ENCODE measurements at regions not wholly inside any gene's neighbourhood (a gene's known extent, or its start where the extent isn't known, plus 50 kb on each side); places are given as distances from the start of the nearest gene placed in this dataset.
"Not testable (repeated sequence)": the region's sequence is repeated elsewhere in the genome, so short reads cannot be mapped to it uniquely, and the experiment has no call there.

DNA sequence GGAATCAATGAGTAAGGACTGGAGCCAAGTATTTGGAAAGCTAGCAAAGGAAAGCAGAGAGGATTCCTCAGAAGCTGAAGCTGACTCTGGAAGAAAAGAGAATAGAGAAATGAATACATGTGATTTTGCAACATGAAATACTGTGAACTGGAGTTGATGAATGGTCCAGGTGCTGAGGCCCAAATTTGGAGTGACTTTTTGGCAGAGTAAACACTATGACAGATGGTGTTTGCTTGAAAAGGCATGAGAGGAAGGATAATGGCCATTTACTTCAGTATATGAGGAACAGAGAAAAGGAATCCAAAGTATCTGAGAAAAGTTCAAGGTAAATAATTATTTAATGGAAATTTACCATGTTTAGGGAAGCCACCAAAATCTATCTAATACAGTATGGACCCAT, 236.7 kb downstream of the SLITRK2 start:
- H3K4me3 Mint-ChIP-seq: no peak overlapping the region
- peaks cover 7% of the 10 kb centered on the region for H3K9me3 Mint-ChIP-seq
- no peak overlapping the region for H3K27ac Mint-ChIP-seq
- H3K4me1 Mint-ChIP-seq: peaks cover 5% of the 10 kb centered on the region
- H3K36me3 Mint-ChIP-seq (ENCODE audit: low read depth): no peaks in the 10 kb centered on the region
- TF ChIP-seq, protein P1, sequence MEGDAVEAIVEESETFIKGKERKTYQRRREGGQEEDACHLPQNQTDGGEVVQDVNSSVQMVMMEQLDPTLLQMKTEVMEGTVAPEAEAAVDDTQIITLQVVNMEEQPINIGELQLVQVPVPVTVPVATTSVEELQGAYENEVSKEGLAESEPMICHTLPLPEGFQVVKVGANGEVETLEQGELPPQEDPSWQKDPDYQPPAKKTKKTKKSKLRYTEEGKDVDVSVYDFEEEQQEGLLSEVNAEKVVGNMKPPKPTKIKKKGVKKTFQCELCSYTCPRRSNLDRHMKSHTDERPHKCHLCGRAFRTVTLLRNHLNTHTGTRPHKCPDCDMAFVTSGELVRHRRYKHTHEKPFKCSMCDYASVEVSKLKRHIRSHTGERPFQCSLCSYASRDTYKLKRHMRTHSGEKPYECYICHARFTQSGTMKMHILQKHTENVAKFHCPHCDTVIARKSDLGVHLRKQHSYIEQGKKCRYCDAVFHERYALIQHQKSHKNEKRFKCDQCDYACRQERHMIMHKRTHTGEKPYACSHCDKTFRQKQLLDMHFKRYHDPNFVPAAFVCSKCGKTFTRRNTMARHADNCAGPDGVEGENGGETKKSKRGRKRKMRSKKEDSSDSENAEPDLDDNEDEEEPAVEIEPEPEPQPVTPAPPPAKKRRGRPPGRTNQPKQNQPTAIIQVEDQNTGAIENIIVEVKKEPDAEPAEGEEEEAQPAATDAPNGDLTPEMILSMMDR (IDR thresholded peaks at IDR 0.05; ENCODE audit: unreplicated experiment in 3 of 3): no peak
- H3K27me3 Mint-ChIP-seq (ENCODE audit: low read depth): no peaks in the 10 kb centered on the region

DNA sequence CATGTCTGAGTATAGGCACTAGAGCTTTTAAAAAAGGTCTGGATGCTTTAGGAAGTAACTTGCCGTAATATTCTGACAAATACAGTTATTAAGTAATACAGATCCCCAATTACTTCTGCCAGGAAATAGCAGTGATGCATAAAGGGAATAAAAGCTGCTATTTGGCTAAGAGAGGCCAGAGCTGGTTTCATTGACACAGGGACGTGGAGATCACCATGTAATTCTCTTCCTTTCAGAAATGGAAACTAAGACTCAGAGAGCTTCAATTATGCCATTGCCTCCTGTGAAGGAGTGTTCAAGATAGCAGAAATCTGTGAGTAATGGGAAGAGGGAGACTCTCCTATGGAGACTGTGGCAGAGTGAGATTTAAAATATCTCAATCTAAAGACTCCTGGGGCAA, 238.1 kb downstream of the SLITRK2 start:
- Mint-ChIP-seq H3K27me3 (ENCODE audit: low read depth) (no peaks in the 10 kb centered on the region), H3K9me3 (peaks cover 3% of the 10 kb centered on the region)
- TF ChIP-seq, protein P1 (IDR thresholded peaks at IDR 0.05; ENCODE audit: unreplicated experiment in 3 of 3): no peak

DNA sequence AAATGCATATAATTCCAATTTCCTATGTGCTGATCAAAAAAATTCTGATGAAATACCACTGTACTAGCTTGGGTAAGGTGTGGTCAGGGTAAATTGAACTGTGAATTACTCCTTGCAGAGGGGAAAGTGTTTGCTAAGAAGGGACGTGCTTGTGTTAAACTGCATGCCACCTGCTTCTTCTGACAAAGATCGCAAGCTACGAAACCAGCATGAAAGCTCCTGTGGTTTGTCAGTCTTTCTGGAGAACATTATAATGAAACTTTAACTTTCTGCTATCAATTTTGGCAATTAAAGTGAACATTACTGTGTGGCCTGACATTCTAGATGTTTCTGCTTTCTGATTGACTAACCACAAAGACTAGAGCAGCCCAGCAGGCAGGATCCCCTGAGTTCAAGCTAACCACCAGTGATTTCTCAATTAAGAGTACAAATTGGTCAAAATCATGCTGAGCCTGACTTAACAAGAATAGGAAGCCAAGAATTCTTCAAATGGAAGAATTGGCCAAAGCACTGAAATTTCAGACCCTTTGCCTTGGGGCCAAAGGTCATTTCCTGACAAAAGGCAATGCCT, 239.0 kb downstream of the SLITRK2 start:
- peaks cover 5% of the 10 kb centered on the region for H3K4me1 Mint-ChIP-seq
- no peaks in the 10 kb centered on the region for H3K36me3 Mint-ChIP-seq (ENCODE audit: low read depth)
- no peak overlapping the region for H3K27ac Mint-ChIP-seq
- no peaks in the 10 kb centered on the region for H3K9me3 Mint-ChIP-seq
- TF ChIP-seq, protein P1 (IDR thresholded peaks at IDR 0.05; ENCODE audit: unreplicated experiment in 3 of 3): no peak
- H3K27me3 Mint-ChIP-seq (ENCODE audit: low read depth): no peaks in the 10 kb centered on the region
- no peak overlapping the region for H3K4me3 Mint-ChIP-seq

More for the DNA sequence above, 238.1 kb downstream of the SLITRK2 start:
- no peaks in the 10 kb centered on the region for H3K36me3 Mint-ChIP-seq (ENCODE audit: low read depth)
- peaks cover 5% of the 10 kb centered on the region for H3K4me1 Mint-ChIP-seq
- H3K4me3 Mint-ChIP-seq: no peak overlapping the region
- H3K27ac Mint-ChIP-seq: no peak overlapping the region

DNA sequence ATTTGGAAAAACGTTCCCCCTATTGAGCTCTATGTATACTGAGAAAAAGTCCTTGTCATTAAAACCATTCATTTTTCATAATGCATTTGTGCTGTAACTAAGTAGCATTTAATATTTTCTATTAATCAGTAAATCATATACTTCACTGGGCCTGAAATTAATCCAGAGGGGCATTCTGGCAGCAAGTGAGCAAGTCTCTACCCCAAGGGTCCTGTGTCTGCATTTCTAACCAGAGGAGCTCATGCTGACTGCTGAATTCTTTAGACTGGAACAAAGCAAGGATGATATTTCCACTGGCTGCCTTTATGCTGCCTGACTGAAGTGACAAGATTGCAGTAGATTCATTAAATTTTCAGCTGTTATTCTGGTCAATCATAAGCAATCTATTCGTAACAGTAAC, 246.5 kb downstream of the SLITRK2 start:
- Mint-ChIP-seq H3K4me3 (no peak overlapping the region), H3K4me1 (no peaks in the 10 kb centered on the region), H3K27me3 (ENCODE audit: low read depth) (no peaks in the 10 kb centered on the region), H3K36me3 (ENCODE audit: low read depth) (no peaks in the 10 kb centered on the region), H3K27ac (no peak overlapping the region), H3K9me3 (no peaks in the 10 kb centered on the region)
- TF ChIP-seq, protein P1 (IDR thresholded peaks at IDR 0.05; ENCODE audit: unreplicated experiment in 3 of 3): no peak

DNA sequence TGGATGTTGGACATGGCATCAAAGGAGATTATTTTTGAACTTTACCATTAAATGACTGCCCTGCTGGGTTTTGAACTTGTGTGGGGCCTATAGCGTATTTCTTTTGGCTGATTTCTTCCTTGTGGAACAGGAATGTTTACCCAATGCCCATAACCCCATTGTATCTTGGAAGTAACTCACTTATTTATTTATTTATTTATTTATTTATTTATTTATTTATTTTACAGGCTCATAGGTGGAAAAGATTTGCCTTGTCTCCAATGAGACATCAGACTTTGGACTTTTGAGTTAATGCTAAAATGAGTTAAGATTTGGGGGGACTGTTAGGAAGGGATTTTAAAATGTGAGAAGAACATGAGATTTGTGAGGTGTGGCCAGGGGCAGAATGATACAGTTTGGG, 273.1 kb downstream of the SLITRK2 start:
- TF ChIP-seq, protein P1 (IDR thresholded peaks at IDR 0.05; ENCODE audit: unreplicated experiment in 3 of 3): no peak
- no peak overlapping the region for H3K4me3 Mint-ChIP-seq
- H3K36me3 Mint-ChIP-seq (ENCODE audit: low read depth): no peaks in the 10 kb centered on the region
- no peak overlapping the region for H3K27ac Mint-ChIP-seq
- H3K27me3 Mint-ChIP-seq (ENCODE audit: low read depth): no peaks in the 10 kb centered on the region
- no peaks in the 10 kb centered on the region for H3K4me1 Mint-ChIP-seq
- H3K9me3 Mint-ChIP-seq: peaks cover 26% of the 10 kb centered on the region

DNA sequence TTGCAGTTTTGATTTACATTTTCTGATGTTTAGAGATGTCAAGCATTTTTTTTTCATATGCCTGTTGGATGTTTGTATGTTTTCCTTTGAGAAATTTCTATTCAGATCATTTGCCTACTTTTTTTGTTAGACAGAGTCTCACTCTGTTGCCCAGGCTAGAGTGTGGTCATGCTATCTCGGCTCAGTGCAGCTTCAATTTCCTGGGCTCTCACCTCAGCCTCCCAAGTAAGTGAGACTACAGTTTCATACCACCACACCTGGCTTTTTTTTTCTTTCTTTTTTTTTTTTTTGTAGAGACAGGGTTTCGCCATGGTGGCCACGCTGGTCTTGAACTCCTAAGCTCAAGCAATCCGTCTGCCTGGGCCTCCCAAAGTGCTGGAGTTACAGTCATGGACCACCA, 291.7 kb downstream of the SLITRK2 start:
- no peak overlapping the region for H3K27ac Mint-ChIP-seq
- H3K36me3 Mint-ChIP-seq (ENCODE audit: low read depth): no peaks in the 10 kb centered on the region
- TF ChIP-seq, protein P1 (IDR thresholded peaks at IDR 0.05; ENCODE audit: unreplicated experiment in 3 of 3): no peak
- no peaks in the 10 kb centered on the region for H3K4me1 Mint-ChIP-seq
- H3K4me3 Mint-ChIP-seq: no peak overlapping the region
- peaks cover 16% of the 10 kb centered on the region for H3K9me3 Mint-ChIP-seq
- no peaks in the 10 kb centered on the region for H3K27me3 Mint-ChIP-seq (ENCODE audit: low read depth)

DNA sequence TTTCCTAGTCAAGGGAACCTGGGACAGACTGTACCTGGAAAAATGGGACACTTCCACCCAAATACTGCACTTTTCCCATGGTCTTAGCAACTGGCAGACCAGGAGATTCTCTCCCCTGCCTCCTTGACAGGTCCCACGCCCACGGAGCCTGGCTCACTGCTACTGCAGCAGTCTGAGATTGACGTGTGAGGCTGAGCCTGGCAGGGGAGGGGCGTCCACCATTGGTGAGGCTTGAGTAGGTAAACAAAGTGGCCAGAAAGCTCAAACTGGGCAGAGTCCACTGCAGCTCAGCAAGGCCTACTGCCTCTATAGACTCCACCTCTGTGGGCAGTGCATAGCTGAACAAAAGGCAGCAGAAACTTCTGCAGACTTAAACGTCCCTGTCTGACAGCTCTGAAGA, 301.4 kb downstream of the SLITRK2 start:
- not testable (repeated sequence) for H3K36me3 Mint-ChIP-seq (ENCODE audit: low read depth); H3K4me1 Mint-ChIP-seq; H3K27ac Mint-ChIP-seq; H3K4me3 Mint-ChIP-seq; H3K27me3 Mint-ChIP-seq (ENCODE audit: low read depth)
- H3K9me3 Mint-ChIP-seq: peaks cover 26% of the 10 kb centered on the region
